HL-60 (cell line): ENCODE measurements at regions not wholly inside any gene's neighbourhood (a gene's known extent, or its start where the extent isn't known, plus 50 kb on each side); places are given as distances from the start of the nearest gene placed in this dataset.

Experiments used
- CTCF ChIP-seq: IDR thresholded peaks from one replicate; pipeline ENCODE4 v1.5.1; 2011; ENCODE audit warnings: low read length, control low read depth, inconsistent platforms; ENCODE audit not compliant: insufficient read depth
- GABPA ChIP-seq: IDR thresholded peaks from 2 replicates; pipeline ENCODE4 v1.6.1; 2012; ENCODE audit warnings: low read depth
- POLR2AphosphoS5 ChIP-seq: IDR thresholded peaks from 2 replicates; pipeline ENCODE4 v1.6.1; 2012; ENCODE audit warnings: low read depth
- SPI1 ChIP-seq: IDR thresholded peaks from 2 replicates; pipeline ENCODE4 v1.6.1; 2012; ENCODE audit warnings: low read depth, mild to moderate bottlenecking, borderline replicate concordance

- no peak for TF ChIP-seq SPI1
- TF ChIP-seq GABPA = no peak
- no peak for TF ChIP-seq CTCF
- no peak for TF ChIP-seq POLR2AphosphoS5
Observed at GRCh38 chr1:208479435-208479834, 235.3 kb upstream of the PLXNA2 start.
